Thoracic aorta (tissue), 2 donors: ENCODE measurements at regions not wholly inside any gene's neighbourhood (a gene's known extent, or its start where the extent isn't known, plus 50 kb on each side); places are given as distances from the start of the nearest gene placed in this dataset.

ENCODE experiments used
- ATAC-seq: fragments of 150-250 bp; one replicate; pipeline ENCODE4 v1.8.0; 2017; ENCODE audit warnings: low read depth; ENCODE audit not compliant: insufficient number of reproducible peaks, low FRiP score
- DNase-seq: peaks from one replicate; pipeline ENCODE4 v3.0.0-alpha.2; 2020; ENCODE audit warnings: low spot score
- H3K27ac ChIP-seq, 2 donors: fragments of 200-600 bp; sonication (generic); 1 replicate in 1 of 2; 2 replicates in 1 of 2; pipeline ENCODE4 v1.5.1; 2016; ENCODE audit warnings: mild to moderate bottlenecking in 2 of 2, moderate library complexity in 2 of 2
- H3K27me3 ChIP-seq: fragments of 200-600 bp; sonication (generic); replicated peaks from 2 replicates; pipeline ENCODE4 v1.6.0; 2016; ENCODE audit warnings: mild to moderate bottlenecking; ENCODE audit not compliant: insufficient read depth
- H3K36me3 ChIP-seq: fragments of 200-600 bp; sonication (generic); one replicate; pipeline ENCODE4 v1.5.1; 2016
- H3K4me1 ChIP-seq, 2 donors: fragments of 200-600 bp; sonication (generic); 1 replicate in 1 of 2; 2 replicates in 1 of 2; pipeline versions ENCODE4 v1.5.1 to v1.6.0; 2016; ENCODE audit warnings: low read depth in 2 of 2, mild to moderate bottlenecking in 1 of 2; ENCODE audit not compliant: control insufficient read depth in 1 of 2
- H3K4me3 ChIP-seq: fragments of 200-600 bp; sonication (generic); 2 replicates; pipeline ENCODE4 v1.5.1; 2016; ENCODE audit warnings: mild to moderate bottlenecking
- H3K9me3 ChIP-seq: fragments of 200-600 bp; sonication (generic); 2 replicates; pipeline ENCODE4 v1.5.1; 2016
- CTCF ChIP-seq: fragments of 200-600 bp; sonication (generic); IDR thresholded peaks from one replicate; pipeline ENCODE4 v1.5.1; 2019; ENCODE audit warnings: antibody characterized with exemption

- Histone ChIP-seq H3K36me3 (no peaks in the 10 kb centered on the region), H3K4me3 (no peak overlapping the region), H3K27ac (no peak overlapping the region), H3K9me3 (no peaks in the 10 kb centered on the region), H3K27me3 (no peaks in the 10 kb centered on the region), H3K4me1 (no peaks in the 10 kb centered on the region)
- TF ChIP-seq CTCF = peak; percentile 73
- DNase-seq = no peak
- no peak for ATAC-seq
Measured at GRCh38 chr9:26744191-26744965, 148.2 kb downstream of the CAAP1 start.

- no peak for ATAC-seq
- no peaks in the 10 kb centered on the region for H3K36me3 ChIP-seq
- no peak overlapping the region for H3K4me3 ChIP-seq
- no peaks in the 10 kb centered on the region for H3K9me3 ChIP-seq
- no peaks in the 10 kb centered on the region for H3K27me3 ChIP-seq
- H3K4me1 ChIP-seq = no peaks in the 10 kb centered on the region
- no peak for DNase-seq
- no peak overlapping the region for H3K27ac ChIP-seq
- TF ChIP-seq CTCF = no peak
Measured at GRCh38 chr9:26742828-26743476, 149.7 kb downstream of the CAAP1 start.

- Histone ChIP-seq H3K27me3 (no peaks in the 10 kb centered on the region), H3K36me3 (no peaks in the 10 kb centered on the region), H3K4me3 (no peak overlapping the region), H3K9me3 (no peaks in the 10 kb centered on the region), H3K27ac (no peak overlapping the region), H3K4me1 (no peaks in the 10 kb centered on the region)
- DNase-seq (no peak), ATAC-seq (no peak)
- no peak for TF ChIP-seq CTCF
Measured at GRCh38 chr9:26735160-26735559, 157.4 kb downstream of the CAAP1 start.

- no peaks in the 10 kb centered on the region for H3K36me3 ChIP-seq
- no peaks in the 10 kb centered on the region for H3K4me1 ChIP-seq
- no peaks in the 10 kb centered on the region for H3K27me3 ChIP-seq
- no peak for ATAC-seq
- no peaks in the 10 kb centered on the region for H3K9me3 ChIP-seq
- no peak for DNase-seq
- no peak for TF ChIP-seq CTCF
- H3K4me3 ChIP-seq = no peak overlapping the region
- H3K27ac ChIP-seq = no peak overlapping the region
Measured at GRCh38 chr9:26729187-26729586, 163.4 kb downstream of the CAAP1 start.

GRCh38 chr9:26727471-26727870, 165.1 kb downstream of the CAAP1 start:
- ATAC-seq (no peak), DNase-seq (no peak)
- no peaks in the 10 kb centered on the region for H3K9me3 ChIP-seq
- no peak overlapping the region for H3K4me3 ChIP-seq
- no peak overlapping the region for H3K27ac ChIP-seq
- H3K27me3 ChIP-seq = no peaks in the 10 kb centered on the region
- peaks cover 0 to 5% of the 10 kb centered on the region in 2 donors for H3K4me1 ChIP-seq
- no peak for TF ChIP-seq CTCF
- no peaks in the 10 kb centered on the region for H3K36me3 ChIP-seq
